ENCODE measurements at regions not wholly inside any gene's neighbourhood (a gene's known extent, or its start where the extent isn't known, plus 50 kb on each side); places are given as distances from the start of the nearest gene placed in this dataset.
"Not testable (repeated sequence)": the region's sequence is repeated elsewhere in the genome, so short reads cannot be mapped to it uniquely, and the experiment has no call there.

DNA sequence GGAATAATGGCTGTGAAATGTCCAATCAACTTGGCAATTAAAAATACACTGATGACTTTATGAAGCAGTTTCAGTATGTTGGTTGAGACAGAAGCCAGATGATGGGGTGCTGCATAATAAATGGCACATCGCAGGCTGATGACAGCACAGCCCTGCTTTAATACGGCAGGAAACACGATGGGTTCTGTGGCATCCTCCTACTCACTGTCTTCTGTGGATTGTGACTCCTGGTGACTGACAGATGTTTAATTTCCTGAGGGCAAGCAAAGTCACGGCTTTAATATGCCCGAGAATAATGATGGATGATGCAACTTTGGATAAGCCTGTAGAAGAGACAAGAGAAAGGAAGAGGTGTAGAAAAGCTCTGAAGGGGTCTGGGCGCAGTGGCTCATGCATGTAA is 295.4 kb downstream of the TRIML1 start:
- DNase-seq (ENCODE audit: low read depth in 2 of 2) = no peak

DNA sequence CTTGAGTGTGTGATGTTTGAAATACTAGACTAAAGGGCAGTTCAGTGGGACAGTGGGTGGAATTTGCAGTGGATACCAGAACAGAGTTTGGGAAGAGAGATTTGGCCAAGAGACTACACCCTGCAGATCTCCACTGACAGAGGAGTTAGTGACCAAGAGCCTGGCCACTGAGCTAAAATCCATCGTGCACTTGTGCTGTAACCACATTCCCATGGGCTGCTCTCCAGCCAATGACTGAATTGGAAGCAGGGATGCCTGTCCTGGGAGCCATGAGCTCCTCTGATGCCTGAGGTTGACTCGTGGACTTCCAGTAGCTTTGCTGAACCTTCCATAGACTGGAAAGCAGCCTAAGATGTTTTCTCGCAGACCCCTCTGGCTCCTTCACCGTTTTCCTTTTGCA is 296.1 kb downstream of the TRIML1 start:
- DNase-seq (ENCODE audit: low read depth in 2 of 2) = no peak

DNA sequence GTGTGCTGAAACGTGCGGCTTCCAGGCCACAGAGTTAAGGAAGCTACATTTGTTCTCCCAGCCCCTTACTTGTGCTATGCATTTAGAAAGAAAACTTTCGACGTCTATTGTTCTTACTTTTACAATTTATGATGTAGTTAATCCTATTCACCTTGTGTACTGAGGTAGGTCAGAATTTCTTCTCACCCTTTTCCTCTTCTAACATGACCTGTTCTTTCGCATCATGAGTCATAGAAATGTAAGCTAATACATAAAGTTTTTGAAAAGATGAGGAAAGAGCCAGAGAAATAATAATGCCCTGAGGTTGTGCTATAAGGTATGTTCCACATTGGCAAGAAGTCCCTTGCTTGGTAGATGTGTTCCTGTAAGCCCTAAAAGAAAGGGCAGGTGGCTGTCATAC is 298.3 kb downstream of the TRIML1 start:
- no peak for DNase-seq (ENCODE audit: low read depth in 2 of 2)

GRCh38 chr4:188438391-188438824 is 299.2 kb downstream of the TRIML1 start:
- not testable (repeated sequence) for DNase-seq (ENCODE audit: low read depth in 2 of 2)

GRCh38 chr4:188439641-188440311 is 300.5 kb downstream of the TRIML1 start:
- no peak for DNase-seq (ENCODE audit: low read depth in 2 of 2)

GRCh38 chr4:188444500-188444899 is 305.3 kb downstream of the TRIML1 start:
- no peak for DNase-seq (ENCODE audit: low read depth in 2 of 2)

DNA sequence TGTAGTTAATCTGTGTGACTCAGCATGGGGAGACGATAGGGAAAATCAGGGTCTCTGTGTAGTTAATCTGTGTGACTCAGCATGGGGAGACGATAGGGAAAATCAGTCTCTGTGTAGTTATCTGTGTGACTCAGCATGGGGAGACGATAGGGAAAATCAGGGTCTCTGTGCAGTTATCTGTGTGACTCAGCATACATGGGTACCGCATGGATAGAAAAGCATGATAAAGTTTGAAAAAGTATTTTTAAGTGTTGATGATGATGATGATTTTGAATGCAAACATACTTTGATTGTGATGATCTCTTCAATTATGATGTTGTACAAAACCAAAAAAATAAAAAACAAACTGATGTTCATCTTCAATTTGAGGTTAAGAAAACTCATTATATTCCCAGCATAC is 309.8 kb downstream of the TRIML1 start:
- DNase-seq (ENCODE audit: low read depth in 2 of 2) = not testable (repeated sequence)

- no peak for DNase-seq (ENCODE audit: low read depth in 2 of 2)
These were observed 311.3 kb downstream of the TRIML1 start for GRCh38 chr4:188450571-188450970.

DNA sequence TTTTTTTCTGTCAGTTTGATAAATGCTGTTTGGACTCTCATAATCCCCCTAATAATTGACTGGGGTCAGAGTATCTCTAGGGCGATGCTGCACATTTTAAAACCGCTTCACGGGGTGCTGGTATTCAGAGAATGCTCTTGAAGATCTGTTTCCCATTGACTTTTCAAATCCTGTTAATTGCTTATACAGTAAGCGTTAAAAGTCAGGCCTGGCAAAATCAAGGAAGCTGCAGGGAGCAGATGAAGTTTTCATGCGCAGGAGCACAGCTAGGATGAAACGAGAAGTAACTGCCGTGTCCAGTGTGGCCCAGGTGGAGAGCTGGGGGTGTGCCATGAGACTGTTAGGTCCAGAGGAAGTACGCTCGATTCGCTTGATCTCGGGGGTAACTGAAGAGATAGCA is 312.9 kb downstream of the TRIML1 start:
- DNase-seq (ENCODE audit: low read depth in 2 of 2) = no peak

GRCh38 chr4:188454575-188454974 is 315.3 kb downstream of the TRIML1 start:
- DNase-seq (ENCODE audit: low read depth in 2 of 2) = no peak

GRCh38 chr4:188455062-188455752 is 316.0 kb downstream of the TRIML1 start:
- DNase-seq (ENCODE audit: low read depth in 2 of 2) = no peak

- DNase-seq (ENCODE audit: low read depth in 2 of 2) = no peak
These were observed 320.1 kb downstream of the TRIML1 start for GRCh38 chr4:188459381-188459780.

GRCh38 chr4:188463909-188464308 is 324.7 kb downstream of the TRIML1 start:
- no peak for DNase-seq (ENCODE audit: low read depth in 2 of 2)

DNA sequence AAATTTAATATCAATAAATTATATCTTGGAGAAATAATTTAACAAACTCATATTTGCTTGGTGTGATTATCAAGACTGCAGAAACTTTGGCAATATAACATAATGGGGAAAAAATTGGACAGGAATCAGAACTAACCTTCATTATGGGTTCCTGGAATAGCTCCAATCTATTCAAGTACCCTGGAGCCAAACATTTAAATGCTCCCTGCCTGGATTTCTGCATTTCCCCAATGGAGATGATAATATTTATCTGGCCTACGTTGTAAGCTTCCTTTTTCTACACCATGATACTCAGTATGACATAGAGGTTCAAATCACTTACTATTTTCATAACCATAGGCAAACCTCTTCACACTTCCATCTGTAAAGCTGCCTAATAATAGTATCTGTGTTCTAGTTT is 326.8 kb downstream of the TRIML1 start:
- no peak for DNase-seq (ENCODE audit: low read depth in 2 of 2)

- DNase-seq (ENCODE audit: low read depth in 2 of 2) = no peak
These were observed 345.0 kb downstream of the TRIML1 start for GRCh38 chr4:188484256-188484655.

- DNase-seq (ENCODE audit: low read depth in 2 of 2) = no peak
These were observed 346.7 kb downstream of the TRIML1 start for GRCh38 chr4:188485906-188486305.

- DNase-seq (ENCODE audit: low read depth in 2 of 2) = no peak
These were observed 353.6 kb downstream of the TRIML1 start for GRCh38 chr4:188492886-188493285.

DNA sequence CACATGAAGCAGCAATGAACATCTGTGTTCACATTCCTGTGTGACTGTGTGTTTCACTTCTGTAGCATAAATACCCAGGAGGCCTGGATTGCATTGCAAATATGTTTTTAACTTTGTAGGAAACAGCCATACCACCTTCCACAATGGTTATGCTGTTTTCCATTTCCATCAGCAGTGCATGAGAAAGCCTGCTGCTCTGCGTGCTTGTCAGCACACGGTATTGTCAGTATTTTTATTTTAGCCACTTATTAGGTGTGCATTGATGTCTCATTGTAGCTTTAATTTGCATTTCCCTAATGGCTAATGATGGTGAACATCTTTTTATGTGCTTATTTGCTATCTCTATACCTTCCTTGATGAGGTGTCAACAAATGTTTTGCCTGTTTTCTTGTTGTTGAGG is 355.9 kb downstream of the TRIML1 start:
- no peak for DNase-seq (ENCODE audit: low read depth in 2 of 2)

DNA sequence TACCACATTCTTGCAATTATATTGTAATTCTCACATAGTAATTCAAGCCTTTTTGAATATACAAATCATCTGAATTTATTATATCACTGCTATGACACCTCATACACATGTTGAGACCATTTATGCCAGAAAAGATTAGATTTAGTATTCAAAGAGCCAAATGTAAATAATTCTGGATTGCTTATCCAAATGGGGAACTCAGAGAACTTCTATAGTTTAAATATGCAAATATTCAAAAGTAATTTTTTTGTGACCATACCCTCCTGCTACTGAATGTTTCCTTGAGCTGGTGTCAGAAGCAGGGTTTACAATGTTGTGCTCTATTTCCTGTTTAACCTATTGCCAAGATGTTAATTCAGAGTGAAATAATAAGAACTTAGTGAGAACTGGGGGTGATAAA is 372.2 kb downstream of the TRIML1 start:
- DNase-seq (ENCODE audit: low read depth in 2 of 2) = no peak

GRCh38 chr4:188532751-188533150 is 393.5 kb downstream of the TRIML1 start:
- no peak for DNase-seq (ENCODE audit: low read depth in 2 of 2)

DNA sequence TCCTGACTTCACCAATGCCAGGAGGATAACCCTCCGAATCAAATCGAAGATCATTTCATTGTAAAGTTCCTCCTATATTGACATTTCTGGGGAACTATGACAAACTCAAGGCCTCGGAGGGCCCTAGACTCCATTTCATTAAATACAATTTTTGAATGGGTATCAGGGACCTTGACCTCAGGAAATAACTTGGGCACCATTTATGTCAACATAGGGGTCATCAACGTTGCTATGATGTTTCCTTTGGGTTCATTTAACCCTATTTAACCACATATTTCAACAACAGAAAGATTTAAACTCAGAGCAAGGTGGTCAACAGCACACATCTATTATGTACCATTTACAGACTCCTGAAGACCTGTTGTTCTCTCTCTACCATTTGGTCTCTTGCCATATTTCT is 395.1 kb downstream of the TRIML1 start:
- DNase-seq (ENCODE audit: low read depth in 2 of 2) = no peak

DNA sequence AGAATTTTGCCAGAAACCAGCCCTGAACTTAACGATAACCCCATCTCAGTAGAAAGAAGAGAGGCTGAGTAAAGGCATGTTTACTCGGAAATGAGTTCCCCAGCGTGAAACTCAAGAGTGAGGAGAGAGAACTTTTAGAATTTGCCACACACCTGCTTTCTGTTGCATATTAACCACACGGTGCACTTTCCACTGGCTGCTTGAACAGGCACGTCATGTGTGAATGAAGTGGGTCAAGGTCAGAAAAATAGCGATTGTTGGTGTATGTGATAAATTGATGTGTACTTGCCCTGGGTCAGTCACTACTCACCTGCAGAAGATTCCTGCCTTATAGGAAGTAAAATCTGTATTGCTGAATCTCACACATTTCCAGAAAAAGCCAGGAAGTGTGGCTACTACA is 395.7 kb downstream of the TRIML1 start:
- no peak for DNase-seq (ENCODE audit: low read depth in 2 of 2)

DNA sequence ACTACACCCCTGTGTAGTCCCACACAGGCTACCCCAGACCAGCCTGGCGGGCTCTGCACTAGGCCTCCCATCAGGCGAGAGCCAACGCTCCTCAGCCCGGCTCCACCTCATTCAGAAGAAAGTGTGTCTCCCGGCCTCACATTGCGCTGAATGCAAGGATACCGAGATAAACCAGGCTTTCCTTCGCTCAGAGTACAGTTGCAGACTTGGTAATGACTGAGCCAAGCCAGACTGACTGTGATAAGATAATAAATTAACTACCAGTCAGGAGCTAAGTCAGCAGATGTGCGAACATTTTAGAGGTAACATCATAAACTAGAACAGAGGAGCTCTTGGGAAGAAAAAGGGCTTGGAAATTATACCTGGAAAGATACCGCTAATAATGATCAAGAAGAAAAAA is 397.6 kb downstream of the TRIML1 start:
- no peak for DNase-seq (ENCODE audit: low read depth in 2 of 2)

- no peak for DNase-seq (ENCODE audit: low read depth in 2 of 2)
These were observed 411.1 kb downstream of the TRIML1 start for GRCh38 chr4:188550296-188550695.

Data from stimulated activated CD4-positive, alpha-beta T cell treated with anti-CD3 and anti-CD28 coated beads, Interleukin-15, amount 100 ng/mL, for 48 hours (primary cell).